HFFc6 (cell line): ENCODE measurements at regions not wholly inside any gene's neighbourhood (a gene's known extent, or its start where the extent isn't known, plus 50 kb on each side); places are given as distances from the start of the nearest gene placed in this dataset.

Experiments
- DNase-seq: peaks from one replicate; pipeline ENCODE4 v3.0.0-alpha.2; 2018
- H3K27ac Mint-ChIP-seq: 2 replicates; pipeline ENCODE4 v1.8.0; 2020; ENCODE audit warnings: mild to moderate bottlenecking, mixed read lengths
- H3K27me3 Mint-ChIP-seq: 2 replicates; pipeline ENCODE4 v1.8.0; 2021; ENCODE audit warnings: mild to moderate bottlenecking, moderate library complexity, mixed read lengths; ENCODE audit not compliant: insufficient read depth
- H3K36me3 Mint-ChIP-seq: 2 replicates; pipeline ENCODE4 v1.8.0; 2021; ENCODE audit warnings: low read depth, mixed read lengths
- H3K4me1 Mint-ChIP-seq: 2 replicates; pipeline ENCODE4 v1.8.0; 2020; ENCODE audit warnings: low read depth, mixed read lengths
- H3K4me3 Mint-ChIP-seq: 2 replicates; pipeline ENCODE4 v1.8.0; 2020; ENCODE audit warnings: mild to moderate bottlenecking, moderate library complexity, mixed read lengths
- H3K9me3 Mint-ChIP-seq: 2 replicates; pipeline ENCODE4 v1.8.0; 2020; ENCODE audit warnings: mild to moderate bottlenecking, mixed read lengths
- CTCF ChIP-seq: fragments of 200-600 bp; sonication (generic); IDR thresholded peaks from 2 replicates; pipeline ENCODE4 v1.5.0; 2021; ENCODE audit warnings: antibody characterized with exemption, mild to moderate bottlenecking

GRCh38 chr6:159473475-159474263 lies 219.4 kb downstream of the SOD2 start:
- Mint-ChIP-seq H3K27ac (no peak overlapping the region), H3K4me3 (no peak overlapping the region), H3K36me3 (no peaks in the 10 kb centered on the region), H3K4me1 (no peaks in the 10 kb centered on the region), H3K9me3 (peaks cover 6% of the 10 kb centered on the region), H3K27me3 (peaks cover 8% of the 10 kb centered on the region)
- no peak for TF ChIP-seq CTCF
- no peak for DNase-seq

GRCh38 chr6:159470397-159470796 lies 222.6 kb downstream of the SOD2 start:
- TF ChIP-seq CTCF: no peak

GRCh38 chr6:159469443-159469842 lies 223.6 kb downstream of the SOD2 start:
- Mint-ChIP-seq H3K27me3 (peaks cover 12% of the 10 kb centered on the region), H3K4me3 (no peak overlapping the region), H3K36me3 (no peaks in the 10 kb centered on the region), H3K27ac (no peak overlapping the region), H3K9me3 (peaks cover 7% of the 10 kb centered on the region), H3K4me1 (peaks cover 6% of the 10 kb centered on the region; the same call in 1 of the 2 replicates)
- DNase-seq: no peak
- no peak for TF ChIP-seq CTCF

More at GRCh38 chr6:159470397-159470796, 222.6 kb downstream of the SOD2 start:
- Mint-ChIP-seq H3K36me3 (no peaks in the 10 kb centered on the region), H3K4me3 (no peak overlapping the region), H3K27ac (no peak overlapping the region), H3K27me3 (peaks cover 12% of the 10 kb centered on the region), H3K4me1 (peaks cover 6% of the 10 kb centered on the region; the same call in 1 of the 2 replicates), H3K9me3 (peaks cover 3% of the 10 kb centered on the region)
- DNase-seq: no peak

- H3K27ac Mint-ChIP-seq: no peak overlapping the region
- H3K4me3 Mint-ChIP-seq: no peak overlapping the region
- peaks cover 12% of the 10 kb centered on the region for H3K27me3 Mint-ChIP-seq
- peaks cover 6% of the 10 kb centered on the region; the same call in 1 of the 2 replicates for H3K4me1 Mint-ChIP-seq
- no peak for TF ChIP-seq CTCF
- peaks cover 7% of the 10 kb centered on the region for H3K9me3 Mint-ChIP-seq
- no peaks in the 10 kb centered on the region for H3K36me3 Mint-ChIP-seq
- DNase-seq: no peak
These were observed 224.0 kb downstream of the SOD2 start for GRCh38 chr6:159468994-159469393.

GRCh38 chr6:159467473-159468041 lies 225.5 kb downstream of the SOD2 start:
- Mint-ChIP-seq H3K27ac (no peak overlapping the region), H3K4me1 (peaks cover 6% of the 10 kb centered on the region; the same call in 1 of the 2 replicates)
- peak; percentile 82 for DNase-seq

More at GRCh38 chr6:159467473-159468041, 225.5 kb downstream of the SOD2 start:
- no peak for TF ChIP-seq CTCF
- Mint-ChIP-seq H3K36me3 (no peaks in the 10 kb centered on the region), H3K4me3 (no peak overlapping the region), H3K27me3 (peaks cover 12% of the 10 kb centered on the region), H3K9me3 (peaks cover 6% of the 10 kb centered on the region)
